Fibroblast of lung (primary cell): ENCODE measurements at regions not wholly inside any gene's neighbourhood (a gene's known extent, or its start where the extent isn't known, plus 50 kb on each side); places are given as distances from the start of the nearest gene placed in this dataset.

Experiments
- DNase-seq, 2 donors: peaks; one replicate each; pipeline versions ENCODE4 v3.0.0 to v3.0.0-alpha.2; 2010; ENCODE audit warnings: low read depth in 2 of 2
- H2AFZ ChIP-seq: 2 replicates; pipeline ENCODE4 v1.5.1; 2012; ENCODE audit warnings: low read length, control low read depth, inconsistent platforms
- H3K27ac ChIP-seq: 2 replicates; pipeline ENCODE4 v1.5.1; 2011; ENCODE audit warnings: low read length, control low read depth; ENCODE audit not compliant: insufficient read depth
- H3K27me3 ChIP-seq: 2 replicates; pipeline ENCODE4 v1.5.1; 2011; ENCODE audit warnings: mild to moderate bottlenecking, low read length; ENCODE audit not compliant: control insufficient read depth, insufficient read depth
- H3K36me3 ChIP-seq: 2 replicates; pipeline ENCODE4 v1.5.1; 2011; ENCODE audit warnings: low read length; ENCODE audit not compliant: control insufficient read depth, insufficient read depth
- H3K4me1 ChIP-seq: 2 replicates; pipeline ENCODE4 v1.5.1; 2011; ENCODE audit warnings: low read length; ENCODE audit not compliant: control insufficient read depth, insufficient read depth; ENCODE audit errors: extremely low read depth
- H3K4me2 ChIP-seq: 2 replicates; pipeline ENCODE4 v1.5.1; 2011; ENCODE audit warnings: low read length, control low read depth; ENCODE audit not compliant: insufficient read depth; ENCODE audit errors: extremely low read depth
- H3K4me3 ChIP-seq, 4 experiments: fragments of 200-600 bp in 1 of 4; sonication (generic) in 1 of 4; replicated peaks in 1 of 4; 2 replicates each; pipeline ENCODE4 v1.5.1; 2011 to 2016; ENCODE audit warnings: low read length in 4 of 4, low read depth in 3 of 4, mild to moderate bottlenecking in 3 of 4, control low read depth in 2 of 4, inconsistent platforms in 1 of 4, mixed read lengths in 1 of 4; ENCODE audit not compliant: insufficient read depth in 1 of 4; ENCODE audit errors: control extremely low read depth in 1 of 4
- H3K79me2 ChIP-seq: 2 replicates; pipeline ENCODE4 v1.5.1; 2012; ENCODE audit warnings: mild to moderate bottlenecking, low read length, inconsistent platforms; ENCODE audit not compliant: control insufficient read depth, insufficient read depth
- H3K9ac ChIP-seq: 2 replicates; pipeline ENCODE4 v1.5.1; 2011; ENCODE audit warnings: mild to moderate bottlenecking, low read length, control low read depth; ENCODE audit not compliant: insufficient read depth
- H3K9me3 ChIP-seq: 2 replicates; pipeline ENCODE4 v1.5.1; 2012; ENCODE audit warnings: low read depth, low read length; ENCODE audit not compliant: control insufficient read depth, insufficient read depth
- H4K20me1 ChIP-seq: 2 replicates; pipeline ENCODE4 v1.5.1; 2011; ENCODE audit warnings: low read length; ENCODE audit not compliant: control insufficient read depth, insufficient read depth; ENCODE audit errors: extremely low read depth
- EZH2 ChIP-seq: IDR thresholded peaks from 2 replicates; pipeline ENCODE4 v1.5.1; 2012; ENCODE audit warnings: low read length, control low read depth, mild to moderate bottlenecking; ENCODE audit errors: missing control alignments
- TF ChIP-seq, protein P1 (sequence below), 2 donors: IDR thresholded peaks in 1 of 2; conservative IDR thresholded peaks in 1 of 2; 1 replicate in 1 of 2; 2 replicates in 1 of 2; pipeline ENCODE4 v1.5.1; 2011 to 2012; ENCODE audit warnings: low read length in 2 of 2, control low read depth in 1 of 2, inconsistent platforms in 1 of 2, low read depth in 1 of 2, mild to moderate bottlenecking in 1 of 2

DNA sequence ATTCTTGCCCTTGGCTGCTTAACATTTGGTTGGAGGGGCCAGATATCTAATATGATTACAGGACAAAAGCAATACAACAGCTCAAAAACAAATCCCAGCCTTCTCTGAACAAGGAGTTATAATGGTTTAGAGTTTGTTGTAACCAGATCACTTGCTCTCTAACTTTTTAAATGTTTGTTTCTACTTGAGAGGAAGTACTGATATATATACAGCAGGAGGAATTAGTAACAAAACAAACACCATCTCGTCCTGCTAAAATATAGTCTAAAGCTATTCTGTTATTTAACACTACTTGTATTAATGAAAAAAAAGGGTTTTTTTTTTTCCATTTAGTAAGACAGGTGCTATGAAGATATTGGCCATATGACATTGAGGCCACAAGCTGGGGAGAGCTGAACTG is 60.9 kb upstream of the TMEM17 start:
- no peak overlapping the region for H3K27ac ChIP-seq
- no peaks in the 10 kb centered on the region for H4K20me1 ChIP-seq
- no peaks in the 10 kb centered on the region for H3K79me2 ChIP-seq
- no peak overlapping the region for H3K9ac ChIP-seq
- H3K27me3 ChIP-seq, result no peaks in the 10 kb centered on the region
- DNase-seq, result no peak
- no peaks in the 10 kb centered on the region for H3K9me3 ChIP-seq
- H3K4me3 ChIP-seq, result no peak overlapping the region
- H3K4me2 ChIP-seq, result no peak overlapping the region
- H2AFZ ChIP-seq, result no peak overlapping the region
- peaks cover 5% of the 10 kb centered on the region for H3K4me1 ChIP-seq
- TF ChIP-seq EZH2, result no peak
- TF ChIP-seq, protein P1, sequence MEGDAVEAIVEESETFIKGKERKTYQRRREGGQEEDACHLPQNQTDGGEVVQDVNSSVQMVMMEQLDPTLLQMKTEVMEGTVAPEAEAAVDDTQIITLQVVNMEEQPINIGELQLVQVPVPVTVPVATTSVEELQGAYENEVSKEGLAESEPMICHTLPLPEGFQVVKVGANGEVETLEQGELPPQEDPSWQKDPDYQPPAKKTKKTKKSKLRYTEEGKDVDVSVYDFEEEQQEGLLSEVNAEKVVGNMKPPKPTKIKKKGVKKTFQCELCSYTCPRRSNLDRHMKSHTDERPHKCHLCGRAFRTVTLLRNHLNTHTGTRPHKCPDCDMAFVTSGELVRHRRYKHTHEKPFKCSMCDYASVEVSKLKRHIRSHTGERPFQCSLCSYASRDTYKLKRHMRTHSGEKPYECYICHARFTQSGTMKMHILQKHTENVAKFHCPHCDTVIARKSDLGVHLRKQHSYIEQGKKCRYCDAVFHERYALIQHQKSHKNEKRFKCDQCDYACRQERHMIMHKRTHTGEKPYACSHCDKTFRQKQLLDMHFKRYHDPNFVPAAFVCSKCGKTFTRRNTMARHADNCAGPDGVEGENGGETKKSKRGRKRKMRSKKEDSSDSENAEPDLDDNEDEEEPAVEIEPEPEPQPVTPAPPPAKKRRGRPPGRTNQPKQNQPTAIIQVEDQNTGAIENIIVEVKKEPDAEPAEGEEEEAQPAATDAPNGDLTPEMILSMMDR (conservative IDR thresholded peaks at IDR 0.05 in 1 of 2, IDR thresholded peaks at IDR 0.05 in 1 of 2; ENCODE audit: low read depth in 1 of 2, low read length in 2 of 2), result no peak
- H3K36me3 ChIP-seq, result no peaks in the 10 kb centered on the region

DNA sequence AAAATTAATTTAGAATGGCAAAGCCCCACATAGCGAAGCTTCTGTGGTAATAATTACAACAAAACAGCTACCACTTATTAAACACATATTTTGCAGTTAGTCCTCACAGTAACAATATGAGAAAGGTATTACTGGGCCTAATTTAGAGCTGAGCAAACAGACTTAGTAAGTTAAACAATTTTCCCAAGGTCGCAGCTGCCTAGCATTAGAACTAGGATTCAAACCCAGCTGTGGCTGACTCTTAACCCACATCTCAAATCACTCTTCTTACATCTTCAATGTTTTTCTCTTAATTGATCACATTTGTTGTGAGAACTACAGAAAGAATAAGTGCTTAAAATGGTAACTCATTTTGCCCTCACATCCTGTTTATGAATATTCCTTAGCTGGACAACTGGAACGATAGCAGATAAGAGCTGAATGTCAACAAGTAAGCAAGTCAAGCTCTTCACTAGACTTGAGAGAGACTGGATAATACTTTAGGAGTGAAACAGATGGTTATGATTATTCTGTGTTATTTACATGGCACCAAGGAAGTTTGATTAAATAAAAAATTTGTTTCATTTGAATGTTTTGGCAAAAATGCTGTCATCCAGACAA is 59.4 kb upstream of the TMEM17 start:
- Histone ChIP-seq H3K79me2 (no peaks in the 10 kb centered on the region), H3K4me1 (no peaks in the 10 kb centered on the region), H3K36me3 (no peaks in the 10 kb centered on the region), H3K4me3 (no peak overlapping the region), H3K9me3 (no peaks in the 10 kb centered on the region), H3K9ac (no peak overlapping the region), H2AFZ (peak overlapping the region; percentile 4), H3K27ac (no peak overlapping the region), H3K4me2 (no peak overlapping the region), H4K20me1 (no peaks in the 10 kb centered on the region), H3K27me3 (no peaks in the 10 kb centered on the region)
- TF ChIP-seq, protein P1 (conservative IDR thresholded peaks at IDR 0.05 in 1 of 2, IDR thresholded peaks at IDR 0.05 in 1 of 2; ENCODE audit: low read depth in 1 of 2, low read length in 2 of 2), result no peak
- TF ChIP-seq EZH2, result no peak
- DNase-seq, result no peak

DNA sequence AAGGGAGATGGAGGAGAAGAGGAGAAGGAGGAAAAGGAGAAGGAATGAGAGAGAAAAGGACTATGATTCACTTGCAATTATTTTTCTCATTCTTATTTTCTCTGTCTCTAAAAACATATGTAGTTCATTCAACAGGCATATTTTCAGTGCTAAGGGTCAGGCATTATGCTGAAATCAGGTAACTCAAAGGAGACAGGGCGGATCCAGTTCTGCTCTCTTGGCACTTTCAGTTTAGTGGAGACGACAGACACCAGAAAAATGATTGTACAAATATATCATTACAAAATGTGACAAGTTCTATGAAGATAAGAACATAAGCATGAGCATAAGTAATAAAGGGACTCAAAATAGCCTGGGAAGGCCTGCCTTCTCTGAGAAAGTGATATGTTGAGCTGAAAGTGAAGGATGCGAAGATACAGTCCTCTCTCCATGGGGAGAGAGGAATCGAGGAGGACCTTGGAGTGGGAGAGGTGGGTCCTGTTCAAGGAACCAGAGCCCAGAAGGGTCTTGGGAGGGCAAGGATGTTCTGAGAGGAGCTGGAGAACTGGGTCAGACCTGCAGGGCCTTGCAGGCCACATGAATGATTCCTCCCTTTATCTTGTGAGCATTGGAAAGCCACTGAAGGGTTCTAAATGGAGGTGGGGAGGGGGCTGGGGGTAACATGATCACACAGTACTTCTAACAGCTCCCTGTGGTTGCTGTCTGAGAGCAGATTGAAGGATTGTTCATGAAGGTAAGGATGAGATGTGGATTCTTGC is 58.6 kb upstream of the TMEM17 start:
- Histone ChIP-seq H3K9me3 (no peaks in the 10 kb centered on the region), H3K27me3 (no peaks in the 10 kb centered on the region), H4K20me1 (no peaks in the 10 kb centered on the region), H2AFZ (no peak overlapping the region), H3K36me3 (no peaks in the 10 kb centered on the region), H3K9ac (no peak overlapping the region), H3K4me1 (no peaks in the 10 kb centered on the region), H3K27ac (no peak overlapping the region), H3K79me2 (no peaks in the 10 kb centered on the region), H3K4me2 (no peak overlapping the region), H3K4me3 (no peak overlapping the region)
- TF ChIP-seq EZH2, result no peak
- TF ChIP-seq, protein P1 (conservative IDR thresholded peaks at IDR 0.05 in 1 of 2, IDR thresholded peaks at IDR 0.05 in 1 of 2; ENCODE audit: low read depth in 1 of 2, low read length in 2 of 2), result no peak
- DNase-seq, result no peak
